ENCODE measurements at regions not wholly inside any gene's neighbourhood (a gene's known extent, or its start where the extent isn't known, plus 50 kb on each side); places are given as distances from the start of the nearest gene placed in this dataset.
A peak's percentile ranks its signal among the peaks of the same experiment; 100 is the strongest.

DNA sequence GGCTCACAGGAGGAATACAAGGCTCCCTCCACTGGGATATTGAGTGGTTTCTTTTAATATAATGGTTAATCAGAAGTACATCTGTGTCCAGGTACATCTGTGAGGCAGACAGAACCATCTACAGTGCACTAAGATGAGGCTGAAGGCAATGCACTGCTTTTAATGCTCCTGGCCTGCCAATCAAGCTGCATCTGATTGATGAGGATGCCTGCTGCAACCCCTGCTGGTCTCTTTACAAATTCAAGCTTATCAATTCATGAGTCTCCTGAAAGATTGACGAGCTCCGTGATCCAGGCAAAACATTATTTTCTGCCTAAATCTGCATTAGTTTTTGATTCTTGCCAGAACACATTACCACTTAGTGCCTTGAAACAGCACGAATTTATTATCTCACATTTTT is 1139.1 kb downstream of the AACS start:
- Histone ChIP-seq H3F3A (ENCODE audit: insufficient read depth, low read length, poor library complexity, severe bottlenecking) (peaks cover 3% of the 10 kb centered on the region), H3K4me2 (ENCODE audit: low read length) (peak overlapping the region; percentile 33), H2AFZ (ENCODE audit: low read depth, low read length) (no peak overlapping the region), H3K79me2 (replicated peaks; ENCODE audit: insufficient read depth, low read length) (no peaks in the 10 kb centered on the region), H3K4me3 (ENCODE audit: low read length) (peak overlapping the region; percentile 36), H3K9me2 (ENCODE audit: insufficient read depth, low read length) (no peaks in the 10 kb centered on the region), H3K27me3 (ENCODE audit: insufficient read depth, low read depth, low read length) (no peaks in the 10 kb centered on the region), H3K9me3 (ENCODE audit: low read length) (no peaks in the 10 kb centered on the region), H3K27ac (ENCODE audit: low read length) (peak overlapping the region; percentile 56), H4K20me1 (ENCODE audit: insufficient read depth) (no peaks in the 10 kb centered on the region), H3K36me3 (ENCODE audit: insufficient read depth, low read length) (no peaks in the 10 kb centered on the region), H3K9ac (ENCODE audit: low read length) (peak overlapping the region; percentile 11)
- peak; percentile 31 for TF ChIP-seq POLR2AphosphoS5 (IDR thresholded peaks at IDR 0.05)
- TF ChIP-seq EZH2 (IDR thresholded peaks at IDR 0.05; ENCODE audit: borderline replicate concordance, insufficient read depth, low read length, poor library complexity, severe bottlenecking), result no peak
- TF ChIP-seq RAD21 (conservative IDR thresholded peaks at IDR 0.05), result peak; percentile 49
- TF ChIP-seq TAF1 (IDR thresholded peaks at IDR 0.05; ENCODE audit: low read depth), result no peak
- TF ChIP-seq, protein P1, sequence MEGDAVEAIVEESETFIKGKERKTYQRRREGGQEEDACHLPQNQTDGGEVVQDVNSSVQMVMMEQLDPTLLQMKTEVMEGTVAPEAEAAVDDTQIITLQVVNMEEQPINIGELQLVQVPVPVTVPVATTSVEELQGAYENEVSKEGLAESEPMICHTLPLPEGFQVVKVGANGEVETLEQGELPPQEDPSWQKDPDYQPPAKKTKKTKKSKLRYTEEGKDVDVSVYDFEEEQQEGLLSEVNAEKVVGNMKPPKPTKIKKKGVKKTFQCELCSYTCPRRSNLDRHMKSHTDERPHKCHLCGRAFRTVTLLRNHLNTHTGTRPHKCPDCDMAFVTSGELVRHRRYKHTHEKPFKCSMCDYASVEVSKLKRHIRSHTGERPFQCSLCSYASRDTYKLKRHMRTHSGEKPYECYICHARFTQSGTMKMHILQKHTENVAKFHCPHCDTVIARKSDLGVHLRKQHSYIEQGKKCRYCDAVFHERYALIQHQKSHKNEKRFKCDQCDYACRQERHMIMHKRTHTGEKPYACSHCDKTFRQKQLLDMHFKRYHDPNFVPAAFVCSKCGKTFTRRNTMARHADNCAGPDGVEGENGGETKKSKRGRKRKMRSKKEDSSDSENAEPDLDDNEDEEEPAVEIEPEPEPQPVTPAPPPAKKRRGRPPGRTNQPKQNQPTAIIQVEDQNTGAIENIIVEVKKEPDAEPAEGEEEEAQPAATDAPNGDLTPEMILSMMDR (IDR thresholded peaks at IDR 0.05; ENCODE audit: poor library complexity, severe bottlenecking), result peak; percentile 49
- TF ChIP-seq, protein P2, sequence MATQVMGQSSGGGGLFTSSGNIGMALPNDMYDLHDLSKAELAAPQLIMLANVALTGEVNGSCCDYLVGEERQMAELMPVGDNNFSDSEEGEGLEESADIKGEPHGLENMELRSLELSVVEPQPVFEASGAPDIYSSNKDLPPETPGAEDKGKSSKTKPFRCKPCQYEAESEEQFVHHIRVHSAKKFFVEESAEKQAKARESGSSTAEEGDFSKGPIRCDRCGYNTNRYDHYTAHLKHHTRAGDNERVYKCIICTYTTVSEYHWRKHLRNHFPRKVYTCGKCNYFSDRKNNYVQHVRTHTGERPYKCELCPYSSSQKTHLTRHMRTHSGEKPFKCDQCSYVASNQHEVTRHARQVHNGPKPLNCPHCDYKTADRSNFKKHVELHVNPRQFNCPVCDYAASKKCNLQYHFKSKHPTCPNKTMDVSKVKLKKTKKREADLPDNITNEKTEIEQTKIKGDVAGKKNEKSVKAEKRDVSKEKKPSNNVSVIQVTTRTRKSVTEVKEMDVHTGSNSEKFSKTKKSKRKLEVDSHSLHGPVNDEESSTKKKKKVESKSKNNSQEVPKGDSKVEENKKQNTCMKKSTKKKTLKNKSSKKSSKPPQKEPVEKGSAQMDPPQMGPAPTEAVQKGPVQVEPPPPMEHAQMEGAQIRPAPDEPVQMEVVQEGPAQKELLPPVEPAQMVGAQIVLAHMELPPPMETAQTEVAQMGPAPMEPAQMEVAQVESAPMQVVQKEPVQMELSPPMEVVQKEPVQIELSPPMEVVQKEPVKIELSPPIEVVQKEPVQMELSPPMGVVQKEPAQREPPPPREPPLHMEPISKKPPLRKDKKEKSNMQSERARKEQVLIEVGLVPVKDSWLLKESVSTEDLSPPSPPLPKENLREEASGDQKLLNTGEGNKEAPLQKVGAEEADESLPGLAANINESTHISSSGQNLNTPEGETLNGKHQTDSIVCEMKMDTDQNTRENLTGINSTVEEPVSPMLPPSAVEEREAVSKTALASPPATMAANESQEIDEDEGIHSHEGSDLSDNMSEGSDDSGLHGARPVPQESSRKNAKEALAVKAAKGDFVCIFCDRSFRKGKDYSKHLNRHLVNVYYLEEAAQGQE (IDR thresholded peaks at IDR 0.05; ENCODE audit: borderline replicate concordance), result no peak
- no peak for TF ChIP-seq MXI1 (conservative IDR thresholded peaks at IDR 0.05; ENCODE audit: poor library complexity, severe bottlenecking)
- TF ChIP-seq SMC3 (conservative IDR thresholded peaks at IDR 0.05; ENCODE audit: poor library complexity), result peak; percentile 32
- TF ChIP-seq EP300 (conservative IDR thresholded peaks at IDR 0.05; ENCODE audit: poor library complexity, severe bottlenecking), result peak; percentile 68

DNA sequence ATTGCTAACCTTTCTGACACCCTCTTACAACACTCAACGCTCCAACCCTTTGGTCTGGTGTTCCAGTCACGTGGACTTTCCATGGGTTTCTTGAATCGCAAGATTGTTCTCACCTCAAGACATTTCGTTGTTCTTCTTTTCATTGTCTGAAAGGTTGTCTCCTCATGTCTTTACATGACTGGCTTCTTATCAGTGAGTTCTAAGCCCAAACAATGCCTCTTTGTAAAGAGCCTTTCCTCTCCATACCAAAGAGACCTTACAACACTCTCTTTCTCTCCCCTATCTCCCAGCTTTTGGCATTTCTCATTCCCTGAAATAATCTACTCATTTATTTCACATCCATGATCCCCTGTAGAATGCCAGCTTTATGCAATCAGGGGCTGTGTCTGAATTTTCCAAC is 1144.8 kb downstream of the AACS start:
- Histone ChIP-seq H4K20me1 (ENCODE audit: insufficient read depth) (no peaks in the 10 kb centered on the region), H3K9ac (ENCODE audit: low read length) (no peak overlapping the region), H3F3A (ENCODE audit: insufficient read depth, low read length, poor library complexity, severe bottlenecking) (no peaks in the 10 kb centered on the region), H3K9me2 (ENCODE audit: insufficient read depth, low read length) (no peaks in the 10 kb centered on the region), H2AFZ (ENCODE audit: low read depth, low read length) (no peak overlapping the region), H3K79me2 (replicated peaks; ENCODE audit: insufficient read depth, low read length) (no peaks in the 10 kb centered on the region), H3K27me3 (ENCODE audit: insufficient read depth, low read depth, low read length) (no peaks in the 10 kb centered on the region), H3K9me3 (ENCODE audit: low read length) (no peaks in the 10 kb centered on the region), H3K4me2 (ENCODE audit: low read length) (no peak overlapping the region), H3K27ac (ENCODE audit: low read length) (no peak overlapping the region), H3K4me3 (ENCODE audit: low read length) (no peak overlapping the region), H3K36me3 (ENCODE audit: insufficient read depth, low read length) (no peaks in the 10 kb centered on the region)
- TF ChIP-seq SMC3 (conservative IDR thresholded peaks at IDR 0.05; ENCODE audit: poor library complexity), result no peak
- no peak for TF ChIP-seq TAF1 (IDR thresholded peaks at IDR 0.05; ENCODE audit: low read depth)
- no peak for TF ChIP-seq POLR2AphosphoS5 (IDR thresholded peaks at IDR 0.05)
- TF ChIP-seq, protein P1 (IDR thresholded peaks at IDR 0.05; ENCODE audit: poor library complexity, severe bottlenecking), result no peak
- TF ChIP-seq, protein P2 (IDR thresholded peaks at IDR 0.05; ENCODE audit: borderline replicate concordance), result no peak
- TF ChIP-seq EP300 (conservative IDR thresholded peaks at IDR 0.05; ENCODE audit: poor library complexity, severe bottlenecking), result no peak
- no peak for TF ChIP-seq MXI1 (conservative IDR thresholded peaks at IDR 0.05; ENCODE audit: poor library complexity, severe bottlenecking)
- no peak for TF ChIP-seq RAD21 (conservative IDR thresholded peaks at IDR 0.05)
- no peak for TF ChIP-seq EZH2 (IDR thresholded peaks at IDR 0.05; ENCODE audit: borderline replicate concordance, insufficient read depth, low read length, poor library complexity, severe bottlenecking)
